SU-DHL-6 (cell line): ENCODE measurements at regions not wholly inside any gene's neighbourhood (a gene's known extent, or its start where the extent isn't known, plus 50 kb on each side); places are given as distances from the start of the nearest gene placed in this dataset.

Experiments used
- H2AFZ ChIP-seq: fragments of 200-600 bp; sonication (generic); 2 replicates; pipeline ENCODE4 v1.6.1; 2014; ENCODE audit warnings: low read depth, mild to moderate bottlenecking, moderate library complexity, mixed read lengths, antibody characterized with exemption, low read length; ENCODE audit not compliant: severe bottlenecking
- H3F3A ChIP-seq: fragments of 200-600 bp; shearing (Covaris generic); 2 replicates; pipeline ENCODE4 v1.6.0; 2016; ENCODE audit warnings: antibody characterized with exemption, mild to moderate bottlenecking; ENCODE audit not compliant: insufficient read depth
- H3K27ac ChIP-seq: fragments of 200-600 bp; sonication (generic); 2 replicates; pipeline ENCODE4 v1.5.1; 2016; ENCODE audit warnings: low read depth, mild to moderate bottlenecking, low read length, moderate library complexity, mixed read lengths
- H3K27me3 ChIP-seq: fragments of 200-600 bp; sonication (generic), shearing (Covaris generic); 2 replicates; pipeline ENCODE4 v1.6.0; 2014; ENCODE audit warnings: mild to moderate bottlenecking, low read length
- H3K36me3 ChIP-seq: fragments of 200-600 bp; sonication (generic); 2 replicates; pipeline ENCODE4 v1.6.1; 2014; ENCODE audit warnings: mild to moderate bottlenecking, low read length, mixed read lengths
- H3K4me2 ChIP-seq: fragments of 300-600, 200-600 bp; shearing (Covaris generic), sonication (generic); 2 replicates; pipeline ENCODE4 v1.6.0; 2014; ENCODE audit warnings: low read length, low read depth, mild to moderate bottlenecking; ENCODE audit not compliant: poor library complexity, severe bottlenecking
- H3K4me3 ChIP-seq: fragments of 200-600 bp; sonication (generic); 2 replicates; pipeline ENCODE4 v1.5.1; 2014; ENCODE audit warnings: antibody characterized with exemption, low read length, mild to moderate bottlenecking, mixed read lengths; ENCODE audit not compliant: insufficient read depth, poor library complexity, severe bottlenecking
- H3K79me2 ChIP-seq: fragments of 200-600 bp; sonication (generic); 2 replicates; pipeline ENCODE4 v1.6.1; 2014; ENCODE audit warnings: mild to moderate bottlenecking, low read length, moderate library complexity; ENCODE audit not compliant: insufficient read depth
- H3K9ac ChIP-seq: fragments of 200-600 bp; sonication (generic); 2 replicates; pipeline ENCODE4 v1.7.0; 2014; ENCODE audit warnings: mild to moderate bottlenecking, low read length
- H3K9me2 ChIP-seq: fragments of 200-600 bp; sonication (generic); replicated peaks from 2 replicates; pipeline ENCODE4 v1.6.1; 2014; ENCODE audit warnings: low read length; ENCODE audit not compliant: insufficient read depth
- H3K9me3 ChIP-seq: fragments of 200-600 bp; sonication (generic); 2 replicates; pipeline ENCODE4 v1.6.1; 2014; ENCODE audit warnings: low read length, mixed read lengths; ENCODE audit not compliant: insufficient read depth
- H4K20me1 ChIP-seq: fragments of 200-600 bp; sonication (generic); 2 replicates; pipeline ENCODE4 v1.6.1; 2014; ENCODE audit warnings: low read depth, mild to moderate bottlenecking, antibody characterized with exemption, low read length, moderate library complexity, mixed read lengths
- CTCF ChIP-seq: fragments of 200-600 bp; sonication (generic); IDR thresholded peaks from one replicate; pipeline ENCODE4 v1.5.1; 2017; ENCODE audit warnings: antibody characterized with exemption, mild to moderate bottlenecking, low read length, moderate library complexity; ENCODE audit not compliant: insufficient read depth, poor library complexity, severe bottlenecking
- EZH2phosphoT487 ChIP-seq: fragments of 200-600 bp; sonication (generic), shearing (Covaris generic); conservative IDR thresholded peaks from 2 replicates; pipeline ENCODE4 v1.6.1; 2018; ENCODE audit warnings: mild to moderate bottlenecking, antibody characterized with exemption, low read length, moderate library complexity, mixed read lengths

- no peaks in the 10 kb centered on the region for H3K9me2 ChIP-seq
- no peaks in the 10 kb centered on the region for H3K36me3 ChIP-seq
- H4K20me1 ChIP-seq: no peaks in the 10 kb centered on the region
- H3K4me3 ChIP-seq: no peak overlapping the region
- H3K9ac ChIP-seq: no peak overlapping the region
- H3K27me3 ChIP-seq: no peaks in the 10 kb centered on the region
- H3K4me2 ChIP-seq: no peak overlapping the region
- H3K9me3 ChIP-seq: no peaks in the 10 kb centered on the region; the same call in 1 of the 2 replicates
- H2AFZ ChIP-seq: no peak overlapping the region
- no peaks in the 10 kb centered on the region for H3K79me2 ChIP-seq
- no peak overlapping the region for H3K27ac ChIP-seq
- no peak for TF ChIP-seq CTCF
- no peak for TF ChIP-seq EZH2phosphoT487
- H3F3A ChIP-seq: no peaks in the 10 kb centered on the region
Measured at GRCh38 chr11:41665441-41666360, 206.2 kb upstream of the LRRC4C start.

- Histone ChIP-seq H3F3A (no peaks in the 10 kb centered on the region), H3K4me3 (no peak overlapping the region), H3K79me2 (no peaks in the 10 kb centered on the region), H2AFZ (no peak overlapping the region), H3K27me3 (no peaks in the 10 kb centered on the region), H3K9ac (no peak overlapping the region), H3K36me3 (no peaks in the 10 kb centered on the region), H3K9me3 (no peaks in the 10 kb centered on the region; the same call in 1 of the 2 replicates), H4K20me1 (no peaks in the 10 kb centered on the region), H3K4me2 (no peak overlapping the region), H3K9me2 (no peaks in the 10 kb centered on the region), H3K27ac (no peak overlapping the region)
- no peak for TF ChIP-seq CTCF
- TF ChIP-seq EZH2phosphoT487: no peak
Measured at GRCh38 chr11:41666951-41667653, 207.7 kb upstream of the LRRC4C start.

DNA sequence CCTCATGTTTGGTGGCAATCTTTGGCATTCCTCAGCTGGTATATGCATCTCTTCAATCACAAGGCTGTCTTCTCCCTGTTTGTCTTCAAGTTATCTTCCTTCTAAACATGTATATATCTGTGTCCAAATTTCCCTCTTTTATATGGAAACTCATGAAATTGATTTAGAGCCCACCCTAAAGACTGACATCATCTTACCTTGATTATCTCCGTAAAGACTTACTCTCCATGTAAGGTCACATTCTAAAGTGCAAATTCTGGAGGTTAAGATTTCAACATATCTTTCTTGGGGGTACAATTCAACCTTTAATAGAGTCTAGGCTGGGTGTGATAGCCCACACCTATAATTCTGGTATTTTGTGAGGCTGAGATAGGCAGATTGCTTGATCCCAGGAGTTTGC, 215.8 kb upstream of the LRRC4C start:
- Histone ChIP-seq H3K27me3 (no peaks in the 10 kb centered on the region), H3K9ac (no peak overlapping the region), H3K9me2 (no peaks in the 10 kb centered on the region), H4K20me1 (no peaks in the 10 kb centered on the region), H3K36me3 (no peaks in the 10 kb centered on the region), H3K4me3 (no peak overlapping the region), H3K9me3 (no peaks in the 10 kb centered on the region), H3K4me2 (no peak overlapping the region), H3K79me2 (no peaks in the 10 kb centered on the region), H3K27ac (no peak overlapping the region), H2AFZ (no peak overlapping the region), H3F3A (no peaks in the 10 kb centered on the region)
- TF ChIP-seq CTCF (no peak), EZH2phosphoT487 (no peak)
